ENCODE measurements at regions not wholly inside any gene's neighbourhood (a gene's known extent, or its start where the extent isn't known, plus 50 kb on each side); places are given as distances from the start of the nearest gene placed in this dataset.

DNA sequence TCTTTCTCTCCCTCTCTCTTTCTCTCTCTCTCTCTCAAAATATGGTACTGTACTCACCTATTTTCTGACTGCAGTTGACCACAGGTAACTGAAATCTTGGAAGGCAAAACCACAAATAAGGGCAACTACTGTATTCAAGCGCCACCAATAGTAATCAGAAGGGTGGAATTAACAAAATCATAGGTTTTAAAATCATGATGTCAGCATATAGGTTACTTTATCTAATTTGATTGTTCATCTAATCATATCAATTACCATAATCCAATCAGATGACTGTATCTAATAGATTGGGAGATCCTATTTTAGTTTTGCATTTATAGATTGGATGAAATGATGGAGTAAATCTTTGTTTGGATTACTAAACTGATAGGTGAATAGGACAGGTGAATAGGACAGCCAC, 155.8 kb upstream of the KITLG start:
- H3K27ac ChIP-seq, result no peak overlapping the region
- TF ChIP-seq, protein P1, sequence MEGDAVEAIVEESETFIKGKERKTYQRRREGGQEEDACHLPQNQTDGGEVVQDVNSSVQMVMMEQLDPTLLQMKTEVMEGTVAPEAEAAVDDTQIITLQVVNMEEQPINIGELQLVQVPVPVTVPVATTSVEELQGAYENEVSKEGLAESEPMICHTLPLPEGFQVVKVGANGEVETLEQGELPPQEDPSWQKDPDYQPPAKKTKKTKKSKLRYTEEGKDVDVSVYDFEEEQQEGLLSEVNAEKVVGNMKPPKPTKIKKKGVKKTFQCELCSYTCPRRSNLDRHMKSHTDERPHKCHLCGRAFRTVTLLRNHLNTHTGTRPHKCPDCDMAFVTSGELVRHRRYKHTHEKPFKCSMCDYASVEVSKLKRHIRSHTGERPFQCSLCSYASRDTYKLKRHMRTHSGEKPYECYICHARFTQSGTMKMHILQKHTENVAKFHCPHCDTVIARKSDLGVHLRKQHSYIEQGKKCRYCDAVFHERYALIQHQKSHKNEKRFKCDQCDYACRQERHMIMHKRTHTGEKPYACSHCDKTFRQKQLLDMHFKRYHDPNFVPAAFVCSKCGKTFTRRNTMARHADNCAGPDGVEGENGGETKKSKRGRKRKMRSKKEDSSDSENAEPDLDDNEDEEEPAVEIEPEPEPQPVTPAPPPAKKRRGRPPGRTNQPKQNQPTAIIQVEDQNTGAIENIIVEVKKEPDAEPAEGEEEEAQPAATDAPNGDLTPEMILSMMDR (conservative IDR thresholded peaks at IDR 0.05), result no peak

DNA sequence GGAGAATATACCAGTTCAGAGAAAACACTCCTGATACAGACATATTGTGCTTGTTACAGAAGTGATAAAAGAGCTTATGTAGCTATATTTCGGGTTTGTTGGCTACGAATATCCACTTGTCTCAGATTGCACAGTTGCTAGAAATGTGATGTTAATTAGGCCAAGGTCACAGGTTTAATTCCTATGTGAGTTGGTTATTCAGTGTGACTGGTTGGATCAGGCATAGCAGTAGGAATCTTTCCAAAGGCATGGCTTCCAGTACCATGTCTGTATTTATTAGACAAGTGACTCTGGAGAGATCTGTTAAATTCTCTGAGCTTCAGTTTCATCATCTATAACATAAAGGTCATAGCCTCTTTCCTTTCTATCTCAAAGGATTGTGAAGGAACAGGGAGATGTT, 152.7 kb upstream of the KITLG start:
- TF ChIP-seq, protein P1 (conservative IDR thresholded peaks at IDR 0.05), result no peak
- H3K27ac ChIP-seq, result no peak overlapping the region

DNA sequence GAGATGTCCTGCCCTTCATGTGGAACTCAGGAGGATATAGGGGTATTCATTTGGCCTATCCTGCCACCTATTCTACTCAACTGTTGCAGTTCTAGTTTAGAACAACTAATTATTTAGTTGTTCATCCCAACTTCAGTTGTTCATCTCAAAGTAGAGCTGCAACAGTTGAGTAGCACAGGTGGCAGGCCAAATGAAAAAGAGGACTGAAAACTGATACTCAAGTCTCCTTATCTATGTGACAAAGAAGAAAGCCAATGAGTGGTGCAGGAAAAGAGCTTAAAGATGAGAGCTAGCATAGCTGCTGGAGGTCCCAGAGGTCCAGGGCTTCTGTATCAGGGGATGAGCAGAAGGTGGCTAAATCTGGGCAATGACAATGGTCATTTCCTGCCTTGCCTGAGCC, 148.9 kb upstream of the KITLG start:
- TF ChIP-seq, protein P1 (conservative IDR thresholded peaks at IDR 0.05), result no peak
- H3K27ac ChIP-seq, result no peak overlapping the region

DNA sequence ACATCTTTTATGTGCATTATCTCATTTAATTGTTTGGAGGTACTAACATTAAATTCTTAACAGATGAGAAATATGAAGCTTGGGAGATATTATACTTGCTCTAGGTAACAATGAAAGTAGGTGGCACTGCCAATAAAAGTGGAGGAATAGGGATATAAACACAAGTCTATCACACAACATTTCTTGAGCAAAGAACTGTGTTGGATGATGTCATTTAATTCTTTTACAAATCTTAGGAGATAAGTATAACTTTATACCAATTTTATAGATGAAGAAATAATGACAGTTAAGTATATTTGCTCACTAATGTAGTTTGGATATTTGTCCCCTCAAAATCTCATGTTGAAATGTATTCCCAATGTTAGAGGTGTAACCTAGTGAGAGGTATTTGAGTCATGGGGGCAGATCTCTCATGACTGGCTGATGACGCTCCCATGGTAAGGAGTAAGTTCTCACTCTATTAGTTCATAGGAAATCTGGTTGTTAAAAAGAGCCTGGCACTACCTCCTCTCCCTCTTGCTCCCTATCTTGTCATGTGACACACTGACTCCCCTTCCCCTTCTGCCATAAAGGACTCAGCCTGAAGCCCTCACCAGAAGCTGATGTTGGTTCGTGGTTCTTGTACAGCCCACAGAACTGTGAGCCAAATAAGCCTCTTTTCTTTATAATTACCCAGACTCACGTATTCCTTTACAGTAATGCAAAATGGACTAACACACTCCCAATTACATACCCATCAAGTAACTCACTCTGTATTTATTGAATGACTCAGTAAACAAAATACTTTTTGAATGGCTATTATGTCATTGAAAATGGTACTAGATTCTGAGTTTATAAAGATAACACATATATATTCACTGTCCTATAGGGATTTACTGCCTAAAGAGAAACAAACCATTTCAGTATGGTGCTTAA, 146.8 kb upstream of the KITLG start:
- peak overlapping the region; percentile 24; the same call in 1 of the 2 replicates for H3K27ac ChIP-seq
- TF ChIP-seq, protein P1 (conservative IDR thresholded peaks at IDR 0.05), result no peak

DNA sequence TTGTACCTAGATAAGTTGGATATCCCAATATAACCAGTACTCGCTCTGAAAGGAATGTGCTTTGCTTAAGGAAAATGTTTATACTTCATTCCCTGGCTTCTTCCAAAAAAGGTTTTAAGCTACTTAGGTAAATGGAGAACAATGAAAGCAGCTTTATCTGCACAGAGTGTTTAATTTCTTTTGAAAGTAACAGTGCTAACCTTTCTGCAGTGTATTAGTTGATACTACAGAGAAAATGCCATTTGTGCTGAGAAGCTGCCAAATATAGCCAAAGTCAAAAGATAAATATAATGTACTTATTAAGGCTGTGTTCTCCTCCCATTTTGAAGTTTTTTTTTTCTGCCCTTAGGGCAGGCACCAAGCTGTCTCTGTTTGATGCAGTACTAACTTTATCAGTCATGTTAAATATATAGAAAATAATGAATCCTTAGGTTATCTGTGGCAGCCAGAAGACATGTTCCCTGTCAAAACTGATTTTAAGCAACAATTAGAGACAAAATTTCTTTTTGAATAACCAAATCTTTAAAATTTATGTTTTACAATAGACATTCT, 145.4 kb upstream of the KITLG start:
- TF ChIP-seq, protein P1 (conservative IDR thresholded peaks at IDR 0.05), result no peak

DNA sequence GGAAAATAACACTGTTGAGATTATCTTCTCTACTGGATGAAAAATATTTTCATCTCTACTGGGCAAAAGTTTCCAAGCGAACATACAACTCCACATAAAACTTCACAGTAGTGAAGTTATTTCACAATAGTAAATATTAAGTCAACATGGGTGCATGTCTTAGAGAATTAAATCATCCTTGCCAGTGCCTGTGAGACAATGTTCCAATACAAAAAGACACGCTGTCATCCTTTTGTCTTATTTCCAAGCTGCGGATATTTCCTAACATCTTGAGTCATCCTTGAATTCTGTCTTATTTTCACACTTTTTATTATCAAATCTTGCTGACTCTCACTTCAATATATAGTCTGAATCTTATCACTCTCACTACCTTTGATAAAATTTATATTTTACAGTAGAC, 142.9 kb upstream of the KITLG start:
- TF ChIP-seq, protein P1 (conservative IDR thresholded peaks at IDR 0.05), result no peak
- no peak overlapping the region for H3K27ac ChIP-seq

More for the DNA sequence above, 145.4 kb upstream of the KITLG start:
- H3K27ac ChIP-seq, result no peak overlapping the region

DNA sequence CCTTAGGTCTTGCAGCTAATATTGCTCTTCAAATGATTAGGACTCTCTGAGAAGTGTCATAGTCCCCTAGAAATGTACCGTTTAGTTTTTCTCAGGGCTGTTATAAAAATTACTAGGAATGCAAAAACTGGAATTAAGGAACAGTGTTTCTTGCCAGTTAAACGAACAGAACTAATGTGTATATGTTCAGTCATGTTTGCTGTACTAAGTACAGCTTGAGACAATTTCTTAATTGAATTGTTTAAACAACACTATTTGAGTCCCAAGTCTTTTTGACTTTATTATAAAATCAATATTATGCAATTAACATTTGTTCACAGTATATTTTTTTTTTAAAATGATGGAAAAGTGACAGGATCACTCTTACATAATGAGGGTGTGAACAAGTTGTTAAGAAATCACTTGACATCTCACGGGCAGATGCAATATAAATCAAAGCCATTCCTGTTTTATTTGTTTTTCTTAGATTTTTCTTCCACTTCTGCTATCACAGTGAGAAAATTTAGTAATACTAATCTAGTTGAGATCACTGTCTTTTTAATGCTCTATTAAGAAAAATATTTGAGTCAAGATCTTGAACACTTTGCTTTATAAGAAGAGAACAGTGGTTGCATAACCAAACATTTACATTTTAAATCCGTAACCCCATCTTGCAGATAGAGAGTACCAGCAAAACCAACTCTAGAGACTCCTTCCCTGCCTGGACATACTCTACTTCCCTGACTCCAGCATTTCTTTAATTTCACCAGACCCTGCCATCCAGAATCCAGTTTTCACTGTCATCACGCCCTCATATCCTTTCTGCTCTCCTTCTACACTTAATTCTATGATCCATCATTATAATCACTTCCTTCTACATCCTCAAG, 140.7 kb upstream of the KITLG start:
- TF ChIP-seq, protein P1 (conservative IDR thresholded peaks at IDR 0.05), result no peak
- 0 out of 2 replicates have a peak overlapping the region, but pooled peaks have one; percentile 10 for H3K27ac ChIP-seq

Measured in VCaP (cell line).